Panc1 (cell line): ENCODE measurements at regions not wholly inside any gene's neighbourhood (a gene's known extent, or its start where the extent isn't known, plus 50 kb on each side); places are given as distances from the start of the nearest gene placed in this dataset.

ENCODE experiments used
- ATAC-seq: fragments of 200-7000 bp; cut with Tn5 transposase; 2 replicates; pipeline ENCODE4 v1.9.1; 2020; ENCODE audit warnings: mild to moderate bottlenecking, moderate library complexity
- BruUV-seq: library from RNA; stranded (reverse); fragments of 400-500 nt; replicated peaks from 2 replicates; lab custom pipeline; 2021; lab: Mats Ljungman, UMichigan
- CTCF ChIA-PET: fragments of 300-600 bp; sonication (Branson Sonifier 250); formaldehyde crosslinking; loops from one replicate; lab custom pipeline; 2022; ENCODE audit warnings: antibody characterized with exemption; lab: Charles Lee
- POLR2A ChIA-PET: fragments of 300-600 bp; sonication (Branson Sonifier 250); formaldehyde crosslinking; loops from one replicate; lab custom pipeline; 2022; ENCODE audit warnings: antibody characterized with exemption; lab: Charles Lee
- DNase-seq: peaks from one replicate; pipeline ENCODE4 v3.0.0-alpha.2; 2010; ENCODE audit warnings: low read depth, low spot score
- H3K27ac ChIP-seq: 2 replicates; pipeline ENCODE4 v1.5.1; 2011; ENCODE audit warnings: mild to moderate bottlenecking, low read length, inconsistent platforms
- H3K27me3 ChIP-seq: fragments of 200-500 bp; sonication (Bioruptor generic); 2 replicates; pipeline ENCODE4 v1.6.0; 2014; ENCODE audit warnings: low read length, inconsistent platforms; ENCODE audit not compliant: control insufficient read depth, insufficient read depth
- H3K36me3 ChIP-seq: fragments of 200-500 bp; sonication (Bioruptor generic); 2 replicates; pipeline ENCODE4 v1.5.1; 2014; ENCODE audit warnings: inconsistent platforms, mild to moderate bottlenecking, low read length, moderate library complexity; ENCODE audit not compliant: control insufficient read depth, insufficient read depth
- H3K4me1 ChIP-seq: 2 replicates; pipeline ENCODE4 v1.5.1; 2011; ENCODE audit warnings: inconsistent platforms, mild to moderate bottlenecking, low read length, moderate library complexity; ENCODE audit not compliant: control insufficient read depth, insufficient read depth
- H3K4me3 ChIP-seq, 2 experiments: 2 replicates each; pipeline ENCODE4 v1.5.1; 2011 to 2012; ENCODE audit warnings: low read depth in 2 of 2, low read length in 2 of 2, mild to moderate bottlenecking in 2 of 2, inconsistent platforms in 1 of 2, moderate library complexity in 1 of 2
- H3K9me3 ChIP-seq: fragments of 200-500 bp; sonication (Bioruptor generic); 2 replicates; pipeline ENCODE4 v1.5.1; 2014; ENCODE audit warnings: low read depth, mild to moderate bottlenecking, inconsistent platforms, low read length, moderate library complexity; ENCODE audit not compliant: control insufficient read depth, insufficient read depth
- POLR2AphosphoS5 ChIP-seq: IDR thresholded peaks from 2 replicates; pipeline ENCODE4 v1.6.1; 2012; ENCODE audit warnings: mild to moderate bottlenecking, low read depth, low read length, moderate library complexity
- SIN3A ChIP-seq: IDR thresholded peaks from 2 replicates; pipeline ENCODE4 v1.6.1; 2012; ENCODE audit warnings: low read depth, mild to moderate bottlenecking, low read length, moderate library complexity, borderline replicate concordance; ENCODE audit not compliant: insufficient read depth
- TCF7L2 ChIP-seq: IDR thresholded peaks from 2 replicates; pipeline ENCODE4 v1.6.1; 2011; ENCODE audit warnings: mild to moderate bottlenecking, low read depth, low read length, inconsistent platforms
- in situ Hi-C: cut with HindIII; loops from 2 replicates; pipeline ENCODE4 v1.10.0; 2016; ENCODE audit warnings: low sequenced_read_pairs, low pct_unique_long_range_greater_than_20kb
- intact Hi-C: fragments of 100-400 bp; cut with micrococcal nuclease; formaldehyde crosslinking; loops from one replicate; pipeline ENCODE4 v1.10.0; 2022; ENCODE audit not compliant: unreplicated experiment
- TF ChIP-seq, protein P1 (sequence below), 2 experiments: IDR thresholded peaks; 2 replicates each; pipeline ENCODE4 v1.6.1; 2011 to 2012; ENCODE audit warnings: low read depth in 2 of 2, control low read depth in 1 of 2, low read length in 1 of 2, mild to moderate bottlenecking in 1 of 2, moderate library complexity in 1 of 2; ENCODE audit not compliant: insufficient read depth in 1 of 2
- TF ChIP-seq, protein P2 (sequence below): fragments of 450-650 bp; IDR thresholded peaks from 2 replicates; pipeline ENCODE4 v1.5.1; 2017; ENCODE audit warnings: mild to moderate bottlenecking

DNA sequence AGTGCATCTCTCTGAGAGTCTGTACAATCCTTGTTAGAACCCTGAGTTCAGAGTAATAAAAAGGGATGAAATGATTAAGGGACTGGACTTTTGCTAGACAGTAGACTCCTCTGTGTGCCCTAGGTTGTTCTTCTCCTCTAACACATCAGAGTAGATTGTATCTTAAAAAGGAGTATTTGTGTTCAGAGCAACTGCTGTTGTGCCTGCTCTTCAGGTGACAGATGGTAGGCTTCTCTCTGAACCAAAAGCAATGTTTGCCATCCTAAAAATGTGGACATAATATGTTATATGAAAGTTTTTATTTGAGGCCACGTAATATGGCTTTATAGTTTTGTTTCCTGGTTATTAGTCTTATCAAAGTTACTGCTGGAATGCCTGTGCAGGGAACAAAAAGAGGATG, 588.6 kb upstream of the FAT1 start:
- Histone ChIP-seq H3K9me3 (no peaks in the 10 kb centered on the region), H3K27ac (no peak overlapping the region), H3K4me1 (no peaks in the 10 kb centered on the region), H3K36me3 (no peaks in the 10 kb centered on the region), H3K27me3 (no peaks in the 10 kb centered on the region), H3K4me3 (no peak overlapping the region)
- intact Hi-C loops (no loop called here), in situ Hi-C loops (no loop called here)
- ChIA-PET POLR2A (no interaction called here), CTCF (no interaction called here)
- ATAC-seq (no peak), DNase-seq (no peak)
- TF ChIP-seq SIN3A (no peak), TCF7L2 (no peak), POLR2AphosphoS5 (no peak)
- TF ChIP-seq, protein P1, sequence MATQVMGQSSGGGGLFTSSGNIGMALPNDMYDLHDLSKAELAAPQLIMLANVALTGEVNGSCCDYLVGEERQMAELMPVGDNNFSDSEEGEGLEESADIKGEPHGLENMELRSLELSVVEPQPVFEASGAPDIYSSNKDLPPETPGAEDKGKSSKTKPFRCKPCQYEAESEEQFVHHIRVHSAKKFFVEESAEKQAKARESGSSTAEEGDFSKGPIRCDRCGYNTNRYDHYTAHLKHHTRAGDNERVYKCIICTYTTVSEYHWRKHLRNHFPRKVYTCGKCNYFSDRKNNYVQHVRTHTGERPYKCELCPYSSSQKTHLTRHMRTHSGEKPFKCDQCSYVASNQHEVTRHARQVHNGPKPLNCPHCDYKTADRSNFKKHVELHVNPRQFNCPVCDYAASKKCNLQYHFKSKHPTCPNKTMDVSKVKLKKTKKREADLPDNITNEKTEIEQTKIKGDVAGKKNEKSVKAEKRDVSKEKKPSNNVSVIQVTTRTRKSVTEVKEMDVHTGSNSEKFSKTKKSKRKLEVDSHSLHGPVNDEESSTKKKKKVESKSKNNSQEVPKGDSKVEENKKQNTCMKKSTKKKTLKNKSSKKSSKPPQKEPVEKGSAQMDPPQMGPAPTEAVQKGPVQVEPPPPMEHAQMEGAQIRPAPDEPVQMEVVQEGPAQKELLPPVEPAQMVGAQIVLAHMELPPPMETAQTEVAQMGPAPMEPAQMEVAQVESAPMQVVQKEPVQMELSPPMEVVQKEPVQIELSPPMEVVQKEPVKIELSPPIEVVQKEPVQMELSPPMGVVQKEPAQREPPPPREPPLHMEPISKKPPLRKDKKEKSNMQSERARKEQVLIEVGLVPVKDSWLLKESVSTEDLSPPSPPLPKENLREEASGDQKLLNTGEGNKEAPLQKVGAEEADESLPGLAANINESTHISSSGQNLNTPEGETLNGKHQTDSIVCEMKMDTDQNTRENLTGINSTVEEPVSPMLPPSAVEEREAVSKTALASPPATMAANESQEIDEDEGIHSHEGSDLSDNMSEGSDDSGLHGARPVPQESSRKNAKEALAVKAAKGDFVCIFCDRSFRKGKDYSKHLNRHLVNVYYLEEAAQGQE (IDR thresholded peaks at IDR 0.05; ENCODE audit: insufficient read depth in 1 of 2, low read depth in 2 of 2, low read length in 1 of 2): no peak
- TF ChIP-seq, protein P2, sequence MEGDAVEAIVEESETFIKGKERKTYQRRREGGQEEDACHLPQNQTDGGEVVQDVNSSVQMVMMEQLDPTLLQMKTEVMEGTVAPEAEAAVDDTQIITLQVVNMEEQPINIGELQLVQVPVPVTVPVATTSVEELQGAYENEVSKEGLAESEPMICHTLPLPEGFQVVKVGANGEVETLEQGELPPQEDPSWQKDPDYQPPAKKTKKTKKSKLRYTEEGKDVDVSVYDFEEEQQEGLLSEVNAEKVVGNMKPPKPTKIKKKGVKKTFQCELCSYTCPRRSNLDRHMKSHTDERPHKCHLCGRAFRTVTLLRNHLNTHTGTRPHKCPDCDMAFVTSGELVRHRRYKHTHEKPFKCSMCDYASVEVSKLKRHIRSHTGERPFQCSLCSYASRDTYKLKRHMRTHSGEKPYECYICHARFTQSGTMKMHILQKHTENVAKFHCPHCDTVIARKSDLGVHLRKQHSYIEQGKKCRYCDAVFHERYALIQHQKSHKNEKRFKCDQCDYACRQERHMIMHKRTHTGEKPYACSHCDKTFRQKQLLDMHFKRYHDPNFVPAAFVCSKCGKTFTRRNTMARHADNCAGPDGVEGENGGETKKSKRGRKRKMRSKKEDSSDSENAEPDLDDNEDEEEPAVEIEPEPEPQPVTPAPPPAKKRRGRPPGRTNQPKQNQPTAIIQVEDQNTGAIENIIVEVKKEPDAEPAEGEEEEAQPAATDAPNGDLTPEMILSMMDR: no peak
- no TSS peak for BruUV-seq

DNA sequence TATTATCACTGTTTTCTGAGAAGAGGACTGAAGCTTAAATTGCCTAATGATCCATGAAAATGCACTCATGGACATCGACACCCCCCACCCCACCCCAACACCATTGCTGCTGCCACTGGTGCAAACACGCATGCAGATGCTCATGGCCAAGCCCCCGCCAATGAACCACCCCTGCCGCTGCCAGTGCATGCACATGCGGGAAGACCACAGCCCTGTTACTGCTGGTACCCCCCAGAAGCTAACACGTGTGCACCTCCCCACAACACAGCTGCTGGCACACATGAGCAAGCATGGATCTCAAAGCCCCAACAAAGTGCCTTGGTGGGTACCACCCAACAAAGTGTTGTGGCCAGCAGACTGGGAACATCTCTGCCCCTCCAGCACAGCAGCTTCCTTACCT, 594.1 kb upstream of the FAT1 start:
- TF ChIP-seq SIN3A (no peak), POLR2AphosphoS5 (no peak), TCF7L2 (no peak)
- TF ChIP-seq, protein P1 (IDR thresholded peaks at IDR 0.05; ENCODE audit: insufficient read depth in 1 of 2, low read depth in 2 of 2, low read length in 1 of 2): no peak
- TF ChIP-seq, protein P2: no peak
- in situ Hi-C loops: no loop called here
- no TSS peak for BruUV-seq
- POLR2A ChIA-PET: interaction anchor here (0.6 kb wide), 1 partner anchor 1240 kb away, joined by 4 read pairs; no protein-coding TSS in a partner anchor
- Histone ChIP-seq H3K36me3 (no peaks in the 10 kb centered on the region), H3K27ac (no peak overlapping the region), H3K9me3 (no peaks in the 10 kb centered on the region), H3K4me3 (no peak overlapping the region), H3K27me3 (no peaks in the 10 kb centered on the region), H3K4me1 (no peaks in the 10 kb centered on the region)
- intact Hi-C loops: no loop called here
- ATAC-seq (no peak), DNase-seq (no peak)
- CTCF ChIA-PET: no interaction called here
